DND-41 (cell line): ENCODE measurements at regions not wholly inside any gene's neighbourhood (a gene's known extent, or its start where the extent isn't known, plus 50 kb on each side); places are given as distances from the start of the nearest gene placed in this dataset.

Experiments
- CTCF ChIP-seq: IDR thresholded peaks from 2 replicates; pipeline ENCODE4 v1.5.1; 2012; ENCODE audit warnings: borderline replicate concordance, low read length, moderate library complexity, mild to moderate bottlenecking; ENCODE audit not compliant: poor library complexity, severe bottlenecking; ENCODE audit errors: extremely low read depth
- EZH2 ChIP-seq: IDR thresholded peaks from 3 replicates; pipeline ENCODE4 v1.6.1; 2012; ENCODE audit warnings: borderline replicate concordance, low read depth, mild to moderate bottlenecking, moderate library complexity, low read length, inconsistent platforms; ENCODE audit not compliant: severe bottlenecking

GRCh38 chr12:13358391-13358905 lies 161.9 kb downstream of the EMP1 start:
- TF ChIP-seq EZH2 = no peak
- no peak for TF ChIP-seq CTCF
